MCF 10A (cell line): ENCODE measurements at regions not wholly inside any gene's neighbourhood (a gene's known extent, or its start where the extent isn't known, plus 50 kb on each side); places are given as distances from the start of the nearest gene placed in this dataset.
"Not testable (repeated sequence)": the region's sequence is repeated elsewhere in the genome, so short reads cannot be mapped to it uniquely, and the experiment has no call there.

Experiments used
- BruUV-seq: library from RNA; stranded (reverse); fragments of 400-500 nt; replicated peaks from 2 replicates; lab custom pipeline; 2021; lab: Mats Ljungman, UMichigan
- CTCF ChIA-PET: fragments of 300-600 bp; sonication (Branson Sonifier 250); formaldehyde crosslinking; extraction: SDS; loops from one replicate; lab custom pipeline; 2021; ENCODE audit warnings: antibody characterized with exemption, inconsistent platforms; lab: Yijun Ruan, JAX
- POLR2A ChIA-PET: fragments of 300-600, 350-650 bp; sonication (Branson Sonifier 250); formaldehyde crosslinking; extraction: SDS; loops from one replicate; lab custom pipeline; 2020; ENCODE audit warnings: antibody characterized with exemption, inconsistent platforms; lab: Yijun Ruan, JAX
- DNase-seq: peaks from one replicate; pipeline ENCODE4 v3.0.0-alpha.2; 2018; ENCODE audit not compliant: unreplicated experiment
- H3K27ac Mint-ChIP-seq: one replicate; pipeline ENCODE4 v1.8.0; 2022; ENCODE audit warnings: mild to moderate bottlenecking, low read depth, mixed read lengths; ENCODE audit not compliant: unreplicated experiment
- H3K27me3 Mint-ChIP-seq: one replicate; pipeline ENCODE4 v1.8.0; 2022; ENCODE audit warnings: mixed read lengths; ENCODE audit not compliant: insufficient read depth, unreplicated experiment
- H3K36me3 Mint-ChIP-seq: one replicate; pipeline ENCODE4 v1.8.0; 2022; ENCODE audit warnings: mild to moderate bottlenecking, moderate library complexity, mixed read lengths; ENCODE audit not compliant: insufficient read depth, unreplicated experiment
- H3K4me1 Mint-ChIP-seq: one replicate; pipeline ENCODE4 v1.8.0; 2022; ENCODE audit warnings: mixed read lengths; ENCODE audit not compliant: insufficient read depth, unreplicated experiment
- H3K4me3 Mint-ChIP-seq: one replicate; pipeline ENCODE4 v1.8.0; 2022; ENCODE audit warnings: mild to moderate bottlenecking, moderate library complexity, mixed read lengths; ENCODE audit not compliant: unreplicated experiment
- H3K9me3 Mint-ChIP-seq: one replicate; pipeline ENCODE4 v1.8.0; 2022; ENCODE audit warnings: mixed read lengths; ENCODE audit not compliant: unreplicated experiment
- intact Hi-C: fragments of 100-400 bp; cut with micrococcal nuclease; formaldehyde crosslinking; loops from 2 replicates; pipeline ENCODE4 v1.14.1; 2022

- POLR2A ChIA-PET, BruUV-seq, intact Hi-C loops: not testable (repeated sequence)
These were observed 152.1 kb upstream of the ZNF322 start for GRCh38 chr6:26811486-26812116.

DNA sequence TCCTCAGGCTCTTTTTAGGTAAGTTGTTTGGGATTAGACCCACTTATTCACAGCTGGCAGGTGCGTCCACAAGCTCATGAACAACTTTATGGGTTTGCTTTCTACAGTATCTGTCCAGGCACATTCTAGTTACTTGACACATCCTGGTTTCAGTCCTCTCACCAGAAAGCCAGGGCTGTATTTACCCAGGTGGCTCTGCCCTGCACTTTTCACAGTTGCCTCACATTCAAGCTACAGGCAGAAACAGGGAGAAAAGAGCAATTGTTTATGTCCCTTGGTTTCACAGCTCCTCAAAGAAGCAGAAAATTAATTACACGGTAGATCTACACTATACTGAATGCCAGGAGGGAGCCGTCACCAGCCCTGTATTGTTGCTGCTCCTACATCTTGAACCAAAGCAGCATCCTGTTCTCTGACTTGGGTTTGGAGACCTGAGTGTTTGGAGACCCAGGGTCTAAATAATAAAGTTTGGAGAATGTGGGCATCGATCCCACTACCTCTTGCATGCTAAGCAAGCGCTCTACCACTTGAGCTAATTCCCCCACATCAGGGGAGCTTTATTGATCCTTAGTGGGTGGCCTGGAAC, 159.2 kb upstream of the ZNF322 start:
- CTCF ChIA-PET, BruUV-seq, H3K4me1 Mint-ChIP-seq, H3K27me3 Mint-ChIP-seq, H3K9me3 Mint-ChIP-seq, H3K4me3 Mint-ChIP-seq, H3K36me3 Mint-ChIP-seq, DNase-seq, POLR2A ChIA-PET, intact Hi-C loops, H3K27ac Mint-ChIP-seq: not testable (repeated sequence)

More at GRCh38 chr6:26811486-26812116, 152.1 kb upstream of the ZNF322 start:
- H3K27me3 Mint-ChIP-seq, CTCF ChIA-PET, H3K27ac Mint-ChIP-seq, DNase-seq, H3K4me3 Mint-ChIP-seq, H3K9me3 Mint-ChIP-seq, H3K4me1 Mint-ChIP-seq, H3K36me3 Mint-ChIP-seq: not testable (repeated sequence)

GRCh38 chr6:26827965-26828364, 168.4 kb upstream of the ZNF322 start:
- intact Hi-C loops, H3K4me3 Mint-ChIP-seq, H3K4me1 Mint-ChIP-seq, H3K9me3 Mint-ChIP-seq, POLR2A ChIA-PET, CTCF ChIA-PET, H3K36me3 Mint-ChIP-seq, H3K27me3 Mint-ChIP-seq, DNase-seq, BruUV-seq, H3K27ac Mint-ChIP-seq: not testable (repeated sequence)

DNA sequence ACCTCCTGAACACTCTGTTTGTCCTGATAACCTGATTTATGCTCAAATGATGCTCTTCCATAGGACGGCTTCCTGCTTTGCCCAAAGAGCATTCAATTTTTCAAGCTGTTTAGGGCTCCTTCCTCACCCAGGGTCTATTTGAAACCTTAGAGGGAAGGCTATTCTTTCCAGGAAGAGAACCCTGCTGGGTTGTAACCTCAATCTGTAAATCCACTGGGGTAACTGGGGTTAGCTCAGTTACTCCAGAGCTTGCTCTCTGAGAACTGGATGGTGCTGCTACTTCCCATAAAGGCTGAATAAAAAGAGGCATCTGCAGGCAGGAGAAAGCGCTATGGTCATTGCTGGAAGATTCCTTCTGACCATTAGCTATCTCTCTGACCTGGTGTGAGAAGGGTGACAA, 169.9 kb upstream of the ZNF322 start:
- H3K36me3 Mint-ChIP-seq, BruUV-seq, DNase-seq, H3K27ac Mint-ChIP-seq, H3K4me1 Mint-ChIP-seq, POLR2A ChIA-PET, H3K4me3 Mint-ChIP-seq, CTCF ChIA-PET, H3K9me3 Mint-ChIP-seq, H3K27me3 Mint-ChIP-seq, intact Hi-C loops: not testable (repeated sequence)

- CTCF ChIA-PET, DNase-seq, H3K27me3 Mint-ChIP-seq, BruUV-seq, H3K36me3 Mint-ChIP-seq, POLR2A ChIA-PET, H3K27ac Mint-ChIP-seq, H3K9me3 Mint-ChIP-seq, H3K4me3 Mint-ChIP-seq, intact Hi-C loops, H3K4me1 Mint-ChIP-seq: not testable (repeated sequence)
These were observed 171.4 kb upstream of the ZNF322 start for GRCh38 chr6:26830992-26831391.

GRCh38 chr6:26835707-26836106, 176.2 kb upstream of the ZNF322 start:
- H3K4me3 Mint-ChIP-seq, H3K4me1 Mint-ChIP-seq, H3K9me3 Mint-ChIP-seq, POLR2A ChIA-PET, BruUV-seq, CTCF ChIA-PET, H3K27me3 Mint-ChIP-seq, DNase-seq, H3K36me3 Mint-ChIP-seq, H3K27ac Mint-ChIP-seq, intact Hi-C loops: not testable (repeated sequence)

DNA sequence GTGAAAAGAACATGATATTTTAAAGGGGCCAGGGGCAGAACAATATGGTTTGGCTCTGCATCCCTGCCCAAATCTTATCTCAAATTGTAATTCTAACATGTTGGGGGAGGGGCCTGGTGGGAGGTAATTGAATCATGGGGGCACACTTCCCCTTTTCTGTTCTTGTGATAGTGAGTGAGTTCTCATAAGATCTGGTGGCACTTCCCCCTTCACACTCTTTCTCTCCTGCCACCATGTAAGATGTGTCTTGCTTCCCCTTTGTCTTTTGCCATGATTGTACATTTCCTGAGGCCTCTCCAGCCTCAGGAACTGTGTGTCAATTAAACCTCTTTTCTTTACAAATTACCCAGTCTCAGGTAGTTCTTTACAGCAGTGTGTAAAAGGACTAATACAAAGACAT, 177.1 kb upstream of the ZNF322 start:
- DNase-seq, CTCF ChIA-PET, H3K9me3 Mint-ChIP-seq, intact Hi-C loops, H3K27ac Mint-ChIP-seq, BruUV-seq, H3K27me3 Mint-ChIP-seq, H3K36me3 Mint-ChIP-seq, POLR2A ChIA-PET, H3K4me3 Mint-ChIP-seq, H3K4me1 Mint-ChIP-seq: not testable (repeated sequence)

DNA sequence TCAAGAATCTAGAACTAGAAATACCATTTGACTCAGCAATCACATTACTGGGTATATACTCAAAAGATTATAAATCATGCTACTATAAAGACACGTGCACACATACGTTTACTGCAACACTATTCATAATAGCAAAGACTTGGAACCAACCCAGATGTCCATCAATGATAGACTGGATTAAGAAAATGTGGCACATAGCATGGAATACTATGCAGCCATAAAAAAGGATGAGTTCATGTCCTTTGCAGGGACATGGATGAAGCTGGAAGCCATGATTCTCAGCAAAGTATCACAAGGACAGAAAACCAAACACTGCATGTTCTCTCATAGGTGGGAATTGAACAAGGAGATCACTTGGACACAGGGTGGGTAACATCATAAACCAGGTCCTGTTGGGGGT, 185.3 kb upstream of the ZNF322 start:
- CTCF ChIA-PET, H3K9me3 Mint-ChIP-seq, intact Hi-C loops, H3K4me3 Mint-ChIP-seq, POLR2A ChIA-PET, H3K36me3 Mint-ChIP-seq, H3K4me1 Mint-ChIP-seq, DNase-seq, H3K27me3 Mint-ChIP-seq, BruUV-seq, H3K27ac Mint-ChIP-seq: not testable (repeated sequence)

- DNase-seq, H3K36me3 Mint-ChIP-seq, POLR2A ChIA-PET, H3K4me1 Mint-ChIP-seq, H3K4me3 Mint-ChIP-seq, BruUV-seq, CTCF ChIA-PET, H3K9me3 Mint-ChIP-seq, H3K27me3 Mint-ChIP-seq, intact Hi-C loops, H3K27ac Mint-ChIP-seq: not testable (repeated sequence)
These were observed 197.7 kb upstream of the ZNF322 start for GRCh38 chr6:26857289-26857688.
